ENCODE measurements at regions not wholly inside any gene's neighbourhood (a gene's known extent, or its start where the extent isn't known, plus 50 kb on each side); places are given as distances from the start of the nearest gene placed in this dataset.

- DNase-seq = no peak
- H3K4me3 ChIP-seq (ENCODE audit: low read length) = no peak overlapping the region
- peaks cover 2% of the 10 kb centered on the region for H3K9me3 ChIP-seq (ENCODE audit: control insufficient read depth, low read depth, low read length)
- H3K36me3 ChIP-seq (ENCODE audit: control insufficient read depth, insufficient read depth, low read length) = no peaks in the 10 kb centered on the region
- no peak overlapping the region for H3K27ac ChIP-seq (ENCODE audit: low read length)
- WGBS (ENCODE audit: insufficient coverage, low lambda C conversion rate) = 90% methylated on average over 2 of the region's 5 CpGs
- H3K4me1 ChIP-seq (ENCODE audit: control insufficient read depth, insufficient read depth, low read length) = peaks cover 5% of the 10 kb centered on the region
- H3K27me3 ChIP-seq (ENCODE audit: control insufficient read depth, insufficient read depth, low read length) = no peaks in the 10 kb centered on the region
These were observed 203.4 kb upstream of the TNP1 start for GRCh38 chr2:217063238-217063755.

- H3K4me1 ChIP-seq (ENCODE audit: control insufficient read depth, insufficient read depth, low read length) = peaks cover 5% of the 10 kb centered on the region
- DNase-seq = no peak
- no peak overlapping the region for H3K4me3 ChIP-seq (ENCODE audit: low read length)
- 90% methylated on average over 2 of the region's 6 CpGs for WGBS (ENCODE audit: insufficient coverage, low lambda C conversion rate)
- H3K9me3 ChIP-seq (ENCODE audit: control insufficient read depth, low read depth, low read length) = peaks cover 2% of the 10 kb centered on the region
- H3K27ac ChIP-seq (ENCODE audit: low read length) = no peak overlapping the region
- no peaks in the 10 kb centered on the region for H3K27me3 ChIP-seq (ENCODE audit: control insufficient read depth, insufficient read depth, low read length)
- H3K36me3 ChIP-seq (ENCODE audit: control insufficient read depth, insufficient read depth, low read length) = no peaks in the 10 kb centered on the region
These were observed 202.9 kb upstream of the TNP1 start for GRCh38 chr2:217062768-217063167.

GRCh38 chr2:217061916-217062505 is 202.1 kb upstream of the TNP1 start:
- Histone ChIP-seq H3K27ac (ENCODE audit: low read length) (no peak overlapping the region), H3K36me3 (ENCODE audit: control insufficient read depth, insufficient read depth, low read length) (no peaks in the 10 kb centered on the region), H3K27me3 (ENCODE audit: control insufficient read depth, insufficient read depth, low read length) (no peaks in the 10 kb centered on the region), H3K9me3 (ENCODE audit: control insufficient read depth, low read depth, low read length) (peaks cover 2% of the 10 kb centered on the region), H3K4me3 (ENCODE audit: low read length) (no peak overlapping the region), H3K4me1 (ENCODE audit: control insufficient read depth, insufficient read depth, low read length) (peaks cover 5% of the 10 kb centered on the region)
- no peak for DNase-seq
- 100% methylated on average over 2 of the region's 7 CpGs for WGBS (ENCODE audit: insufficient coverage, low lambda C conversion rate)

GRCh38 chr2:217060951-217061547 is 201.2 kb upstream of the TNP1 start:
- WGBS (ENCODE audit: insufficient coverage, low lambda C conversion rate) = 100% methylated on average over 1 of the region's 3 CpGs
- H3K9me3 ChIP-seq (ENCODE audit: control insufficient read depth, low read depth, low read length) = no peaks in the 10 kb centered on the region
- no peak for DNase-seq

GRCh38 chr2:217060516-217060915 is 200.7 kb upstream of the TNP1 start:
- WGBS (ENCODE audit: insufficient coverage, low lambda C conversion rate) = 100% methylated on average over 1 of the region's 2 CpGs
- H3K4me1 ChIP-seq (ENCODE audit: control insufficient read depth, insufficient read depth, low read length) = peaks cover 5% of the 10 kb centered on the region
- no peak for DNase-seq

More at GRCh38 chr2:217060951-217061547, 201.2 kb upstream of the TNP1 start:
- Histone ChIP-seq H3K27me3 (ENCODE audit: control insufficient read depth, insufficient read depth, low read length) (no peaks in the 10 kb centered on the region), H3K4me1 (ENCODE audit: control insufficient read depth, insufficient read depth, low read length) (peaks cover 5% of the 10 kb centered on the region), H3K4me3 (ENCODE audit: low read length) (no peak overlapping the region), H3K36me3 (ENCODE audit: control insufficient read depth, insufficient read depth, low read length) (no peaks in the 10 kb centered on the region), H3K27ac (ENCODE audit: low read length) (no peak overlapping the region)

GRCh38 chr2:217058791-217059755 is 199.2 kb upstream of the TNP1 start:
- no peaks in the 10 kb centered on the region for H3K27me3 ChIP-seq (ENCODE audit: control insufficient read depth, insufficient read depth, low read length)
- no peak overlapping the region for H3K27ac ChIP-seq (ENCODE audit: low read length)
- H3K36me3 ChIP-seq (ENCODE audit: control insufficient read depth, insufficient read depth, low read length) = no peaks in the 10 kb centered on the region
- WGBS (ENCODE audit: insufficient coverage, low lambda C conversion rate) = no CpG with 5 or more reads among the region's 4 CpGs
- peak in 1 of 2 donors; percentile 36 for DNase-seq
- peaks cover 1% of the 10 kb centered on the region for H3K4me1 ChIP-seq (ENCODE audit: control insufficient read depth, insufficient read depth, low read length)
- H3K9me3 ChIP-seq (ENCODE audit: control insufficient read depth, low read depth, low read length) = no peaks in the 10 kb centered on the region
- H3K4me3 ChIP-seq (ENCODE audit: low read length) = no peak overlapping the region

More at GRCh38 chr2:217060516-217060915, 200.7 kb upstream of the TNP1 start:
- Histone ChIP-seq H3K4me3 (ENCODE audit: low read length) (no peak overlapping the region), H3K9me3 (ENCODE audit: control insufficient read depth, low read depth, low read length) (no peaks in the 10 kb centered on the region), H3K27ac (ENCODE audit: low read length) (no peak overlapping the region), H3K27me3 (ENCODE audit: control insufficient read depth, insufficient read depth, low read length) (no peaks in the 10 kb centered on the region), H3K36me3 (ENCODE audit: control insufficient read depth, insufficient read depth, low read length) (no peaks in the 10 kb centered on the region)

- WGBS (ENCODE audit: insufficient coverage, low lambda C conversion rate) = 100% methylated on average over 1 of the region's 3 CpGs
These were observed 197.9 kb upstream of the TNP1 start for GRCh38 chr2:217057773-217058172.

GRCh38 chr2:217055624-217056023 is 195.8 kb upstream of the TNP1 start:
- H3K9me3 ChIP-seq (ENCODE audit: control insufficient read depth, low read depth, low read length) = no peaks in the 10 kb centered on the region
- H3K36me3 ChIP-seq (ENCODE audit: control insufficient read depth, insufficient read depth, low read length) = no peaks in the 10 kb centered on the region
- no peak overlapping the region for H3K27ac ChIP-seq (ENCODE audit: low read length)
- DNase-seq = no peak
- no CpG with 5 or more reads among the region's 1 CpG for WGBS (ENCODE audit: insufficient coverage, low lambda C conversion rate)
- no peaks in the 10 kb centered on the region for H3K4me1 ChIP-seq (ENCODE audit: control insufficient read depth, insufficient read depth, low read length)
- H3K4me3 ChIP-seq (ENCODE audit: low read length) = no peak overlapping the region
- no peaks in the 10 kb centered on the region for H3K27me3 ChIP-seq (ENCODE audit: control insufficient read depth, insufficient read depth, low read length)

More at GRCh38 chr2:217057773-217058172, 197.9 kb upstream of the TNP1 start:
- Histone ChIP-seq H3K27me3 (ENCODE audit: control insufficient read depth, insufficient read depth, low read length) (no peaks in the 10 kb centered on the region), H3K27ac (ENCODE audit: low read length) (no peak overlapping the region), H3K4me1 (ENCODE audit: control insufficient read depth, insufficient read depth, low read length) (no peaks in the 10 kb centered on the region), H3K4me3 (ENCODE audit: low read length) (no peak overlapping the region), H3K9me3 (ENCODE audit: control insufficient read depth, low read depth, low read length) (no peaks in the 10 kb centered on the region), H3K36me3 (ENCODE audit: control insufficient read depth, insufficient read depth, low read length) (no peaks in the 10 kb centered on the region)
- no peak for DNase-seq

GRCh38 chr2:217054791-217055190 is 194.9 kb upstream of the TNP1 start:
- no peak for DNase-seq
- no CpG with 5 or more reads among the region's 4 CpGs for WGBS (ENCODE audit: insufficient coverage, low lambda C conversion rate)

GRCh38 chr2:217052856-217053577 is 193.2 kb upstream of the TNP1 start:
- no peak for DNase-seq
- H3K9me3 ChIP-seq (ENCODE audit: control insufficient read depth, low read depth, low read length) = no peaks in the 10 kb centered on the region
- WGBS (ENCODE audit: insufficient coverage, low lambda C conversion rate) = 100% methylated on average over 1 of the region's 2 CpGs
- H3K27me3 ChIP-seq (ENCODE audit: control insufficient read depth, insufficient read depth, low read length) = peaks cover 6% of the 10 kb centered on the region
- H3K4me3 ChIP-seq (ENCODE audit: low read length) = no peak overlapping the region
- no peaks in the 10 kb centered on the region for H3K4me1 ChIP-seq (ENCODE audit: control insufficient read depth, insufficient read depth, low read length)
- H3K36me3 ChIP-seq (ENCODE audit: control insufficient read depth, insufficient read depth, low read length) = no peaks in the 10 kb centered on the region
- no peak overlapping the region for H3K27ac ChIP-seq (ENCODE audit: low read length)

More at GRCh38 chr2:217054791-217055190, 194.9 kb upstream of the TNP1 start:
- Histone ChIP-seq H3K9me3 (ENCODE audit: control insufficient read depth, low read depth, low read length) (no peaks in the 10 kb centered on the region), H3K36me3 (ENCODE audit: control insufficient read depth, insufficient read depth, low read length) (no peaks in the 10 kb centered on the region), H3K27ac (ENCODE audit: low read length) (no peak overlapping the region), H3K4me3 (ENCODE audit: low read length) (no peak overlapping the region), H3K4me1 (ENCODE audit: control insufficient read depth, insufficient read depth, low read length) (no peaks in the 10 kb centered on the region), H3K27me3 (ENCODE audit: control insufficient read depth, insufficient read depth, low read length) (peaks cover 4% of the 10 kb centered on the region)

All from large intestine (tissue), 3 donors.